ENCODE measurements at regions not wholly inside any gene's neighbourhood (a gene's known extent, or its start where the extent isn't known, plus 50 kb on each side); places are given as distances from the start of the nearest gene placed in this dataset.

DNA sequence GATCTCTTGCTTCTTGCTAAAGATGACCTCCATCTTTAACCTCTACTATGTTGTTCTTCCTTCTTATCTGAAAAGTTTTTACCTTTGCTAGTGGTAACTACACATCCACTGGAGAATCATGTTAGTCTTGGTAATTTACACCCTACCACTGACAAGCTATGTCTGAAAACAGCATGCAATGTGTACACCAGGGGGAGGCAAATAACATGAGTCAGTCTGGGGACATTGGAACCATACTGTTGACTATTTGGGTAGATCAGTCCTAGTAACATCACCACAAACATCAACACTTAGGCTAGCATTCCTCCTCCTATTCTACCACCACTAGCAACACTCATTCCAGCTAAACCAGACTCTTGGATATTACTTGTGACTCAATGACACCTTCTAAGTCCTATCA is 549.0 kb downstream of the KCNT2 start:
- Histone ChIP-seq H4K20me1 (ENCODE audit: insufficient read depth, low read length) (no peaks in the 10 kb centered on the region), H3K4me1 (ENCODE audit: insufficient read depth, low read length, severe bottlenecking) (no peaks in the 10 kb centered on the region), H3K27me3 (ENCODE audit: insufficient read depth, low read length) (no peaks in the 10 kb centered on the region), H3K9ac (ENCODE audit: low read length) (no peak overlapping the region), H3K79me2 (ENCODE audit: insufficient read depth, low read length) (no peaks in the 10 kb centered on the region), H3F3A (ENCODE audit: insufficient read depth, low read length) (no peaks in the 10 kb centered on the region), H3K27ac (ENCODE audit: low read depth, low read length, poor library complexity, severe bottlenecking) (no peak overlapping the region), H3K9me2 (ENCODE audit: low read depth, low read length) (no peaks in the 10 kb centered on the region), H2AFZ (ENCODE audit: low read length) (no peak overlapping the region), H3K36me3 (ENCODE audit: insufficient read depth, low read length) (no peaks in the 10 kb centered on the region), H3K4me2 (ENCODE audit: low read length) (no peak overlapping the region), H3K4me3 (ENCODE audit: low read depth, low read length, poor library complexity, severe bottlenecking) (no peak overlapping the region), H3K9me3 (ENCODE audit: low read length) (no peaks in the 10 kb centered on the region)
- TF ChIP-seq, protein P1, sequence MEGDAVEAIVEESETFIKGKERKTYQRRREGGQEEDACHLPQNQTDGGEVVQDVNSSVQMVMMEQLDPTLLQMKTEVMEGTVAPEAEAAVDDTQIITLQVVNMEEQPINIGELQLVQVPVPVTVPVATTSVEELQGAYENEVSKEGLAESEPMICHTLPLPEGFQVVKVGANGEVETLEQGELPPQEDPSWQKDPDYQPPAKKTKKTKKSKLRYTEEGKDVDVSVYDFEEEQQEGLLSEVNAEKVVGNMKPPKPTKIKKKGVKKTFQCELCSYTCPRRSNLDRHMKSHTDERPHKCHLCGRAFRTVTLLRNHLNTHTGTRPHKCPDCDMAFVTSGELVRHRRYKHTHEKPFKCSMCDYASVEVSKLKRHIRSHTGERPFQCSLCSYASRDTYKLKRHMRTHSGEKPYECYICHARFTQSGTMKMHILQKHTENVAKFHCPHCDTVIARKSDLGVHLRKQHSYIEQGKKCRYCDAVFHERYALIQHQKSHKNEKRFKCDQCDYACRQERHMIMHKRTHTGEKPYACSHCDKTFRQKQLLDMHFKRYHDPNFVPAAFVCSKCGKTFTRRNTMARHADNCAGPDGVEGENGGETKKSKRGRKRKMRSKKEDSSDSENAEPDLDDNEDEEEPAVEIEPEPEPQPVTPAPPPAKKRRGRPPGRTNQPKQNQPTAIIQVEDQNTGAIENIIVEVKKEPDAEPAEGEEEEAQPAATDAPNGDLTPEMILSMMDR (IDR thresholded peaks at IDR 0.05; ENCODE audit: low read length) = no peak
- no peak for TF ChIP-seq EZH2 (IDR thresholded peaks at IDR 0.05; ENCODE audit: borderline replicate concordance, low read length)

DNA sequence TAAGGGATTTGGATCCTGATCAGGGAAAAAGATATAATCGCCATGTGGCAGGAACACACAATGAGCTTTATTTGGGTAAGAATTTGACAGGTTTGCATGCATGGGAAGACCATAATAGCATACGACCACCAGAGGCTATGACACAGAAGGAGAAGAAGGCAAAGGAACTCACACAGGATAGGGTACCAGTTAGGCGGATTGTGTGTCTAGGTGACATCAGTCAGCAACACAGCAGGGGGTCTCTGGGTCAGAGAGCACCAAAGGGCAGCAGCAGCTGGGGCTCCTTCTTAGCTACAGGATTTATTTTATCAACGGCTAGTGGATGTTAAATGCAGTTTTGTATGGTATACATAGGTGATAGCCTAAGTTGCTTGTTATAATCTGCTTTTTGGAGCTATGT is 551.3 kb downstream of the KCNT2 start:
- Histone ChIP-seq H3K36me3 (ENCODE audit: insufficient read depth, low read length) (no peaks in the 10 kb centered on the region), H3K4me3 (ENCODE audit: low read depth, low read length, poor library complexity, severe bottlenecking) (no peak overlapping the region), H3K27me3 (ENCODE audit: insufficient read depth, low read length) (no peaks in the 10 kb centered on the region), H3K9me2 (ENCODE audit: low read depth, low read length) (no peaks in the 10 kb centered on the region), H3K27ac (ENCODE audit: low read depth, low read length, poor library complexity, severe bottlenecking) (no peak overlapping the region), H3K9ac (ENCODE audit: low read length) (no peak overlapping the region), H3K9me3 (ENCODE audit: low read length) (no peaks in the 10 kb centered on the region), H3F3A (ENCODE audit: insufficient read depth, low read length) (no peaks in the 10 kb centered on the region), H4K20me1 (ENCODE audit: insufficient read depth, low read length) (no peaks in the 10 kb centered on the region), H2AFZ (ENCODE audit: low read length) (no peak overlapping the region), H3K4me2 (ENCODE audit: low read length) (no peak overlapping the region), H3K79me2 (ENCODE audit: insufficient read depth, low read length) (no peaks in the 10 kb centered on the region), H3K4me1 (ENCODE audit: insufficient read depth, low read length, severe bottlenecking) (no peaks in the 10 kb centered on the region)
- TF ChIP-seq EZH2 (IDR thresholded peaks at IDR 0.05; ENCODE audit: borderline replicate concordance, low read length) = no peak
- TF ChIP-seq, protein P1 (IDR thresholded peaks at IDR 0.05; ENCODE audit: low read length) = no peak

DNA sequence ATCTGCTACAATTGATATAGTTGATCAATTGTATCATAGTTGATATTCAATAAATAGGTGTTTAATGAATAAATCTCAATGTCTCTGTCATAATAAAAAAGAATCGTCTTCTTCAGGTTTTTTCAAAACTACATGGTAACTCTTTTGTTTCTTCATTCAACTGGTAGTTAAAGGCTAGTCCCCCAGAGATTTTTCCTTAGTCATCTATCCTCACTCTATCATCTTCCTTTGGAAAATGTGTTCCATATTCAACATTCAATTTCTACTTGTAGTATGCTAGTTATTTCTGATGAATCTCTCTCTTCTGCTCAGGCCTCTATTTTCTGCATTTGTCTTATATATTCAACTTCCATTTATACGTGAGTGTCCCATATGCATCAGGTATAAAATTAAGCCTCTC is 558.8 kb downstream of the KCNT2 start:
- Histone ChIP-seq H3K79me2 (ENCODE audit: insufficient read depth, low read length) (no peaks in the 10 kb centered on the region), H3K4me2 (ENCODE audit: low read length) (no peak overlapping the region), H3K27ac (ENCODE audit: low read depth, low read length, poor library complexity, severe bottlenecking) (no peak overlapping the region), H3K4me3 (ENCODE audit: low read depth, low read length, poor library complexity, severe bottlenecking) (no peak overlapping the region), H3K4me1 (ENCODE audit: insufficient read depth, low read length, severe bottlenecking) (no peaks in the 10 kb centered on the region), H3F3A (ENCODE audit: insufficient read depth, low read length) (no peaks in the 10 kb centered on the region), H2AFZ (ENCODE audit: low read length) (no peak overlapping the region), H3K27me3 (ENCODE audit: insufficient read depth, low read length) (no peaks in the 10 kb centered on the region), H3K9ac (ENCODE audit: low read length) (no peak overlapping the region), H3K36me3 (ENCODE audit: insufficient read depth, low read length) (no peaks in the 10 kb centered on the region), H3K9me2 (ENCODE audit: low read depth, low read length) (no peaks in the 10 kb centered on the region), H4K20me1 (ENCODE audit: insufficient read depth, low read length) (no peaks in the 10 kb centered on the region), H3K9me3 (ENCODE audit: low read length) (no peaks in the 10 kb centered on the region)
- TF ChIP-seq, protein P1 (IDR thresholded peaks at IDR 0.05; ENCODE audit: low read length) = no peak
